HG02571 (cell line): ENCODE measurements at regions not wholly inside any gene's neighbourhood (a gene's known extent, or its start where the extent isn't known, plus 50 kb on each side); places are given as distances from the start of the nearest gene placed in this dataset.
"Not testable (repeated sequence)": the region's sequence is repeated elsewhere in the genome, so short reads cannot be mapped to it uniquely, and the experiment has no call there.

Source experiments
- ATAC-seq: cut with Tn5 transposase; IDR thresholded peaks from one replicate; pipeline ENCODE4 v1.9.1; 2021; ENCODE audit warnings: mild to moderate bottlenecking, moderate library complexity; ENCODE audit not compliant: unreplicated experiment

GRCh38 chr18:51447351-51448342, 250.2 kb upstream of the MEX3C start:
- ATAC-seq: no peak

- no peak for ATAC-seq
Observed at GRCh38 chr18:51448949-51449348, 251.5 kb upstream of the MEX3C start.

GRCh38 chr18:51453594-51453993, 256.1 kb upstream of the MEX3C start:
- ATAC-seq: no peak

GRCh38 chr18:51458861-51459260, 261.4 kb upstream of the MEX3C start:
- no peak for ATAC-seq

GRCh38 chr18:51461956-51462355, 264.5 kb upstream of the MEX3C start:
- no peak for ATAC-seq

GRCh38 chr18:51463483-51464136, 266.1 kb upstream of the MEX3C start:
- no peak for ATAC-seq

- ATAC-seq: no peak
Observed at GRCh38 chr18:51478908-51479307, 281.4 kb upstream of the MEX3C start.

- no peak for ATAC-seq
Observed at GRCh38 chr18:51479736-51480135, 282.3 kb upstream of the MEX3C start.

GRCh38 chr18:51480407-51481261, 283.2 kb upstream of the MEX3C start:
- no peak for ATAC-seq

- no peak for ATAC-seq
Observed at GRCh38 chr18:51486735-51487366, 289.4 kb upstream of the MEX3C start.

- no peak for ATAC-seq
Observed at GRCh38 chr18:51490417-51490816, 292.9 kb upstream of the MEX3C start.

GRCh38 chr18:51490860-51491259, 293.4 kb upstream of the MEX3C start:
- no peak for ATAC-seq

GRCh38 chr18:51491678-51492372, 294.3 kb upstream of the MEX3C start:
- ATAC-seq: no peak

- no peak for ATAC-seq
Observed at GRCh38 chr18:51498085-51498855, 300.8 kb upstream of the MEX3C start.

GRCh38 chr18:51503351-51503750, 305.9 kb upstream of the MEX3C start:
- no peak for ATAC-seq

GRCh38 chr18:51506811-51507210, 309.3 kb upstream of the MEX3C start:
- no peak for ATAC-seq

GRCh38 chr18:51508410-51508809, 310.9 kb upstream of the MEX3C start:
- ATAC-seq: not testable (repeated sequence)

GRCh38 chr18:51510020-51510419, 312.5 kb upstream of the MEX3C start:
- ATAC-seq: no peak

- ATAC-seq: no peak
Observed at GRCh38 chr18:51513517-51513916, 316.0 kb upstream of the MEX3C start.
